NCI-H82 treated with DMSO at 0.1 percent for 48 hours (cell line): ENCODE measurements at regions not wholly inside any gene's neighbourhood (a gene's known extent, or its start where the extent isn't known, plus 50 kb on each side); places are given as distances from the start of the nearest gene placed in this dataset.
"Not testable (repeated sequence)": the region's sequence is repeated elsewhere in the genome, so short reads cannot be mapped to it uniquely, and the experiment has no call there.

Experiments used
- DNase-seq: peaks from one replicate; lab custom pipeline; 2025; ENCODE audit not compliant: unreplicated experiment; lab: John Stamatoyannopoulos, UW

DNA sequence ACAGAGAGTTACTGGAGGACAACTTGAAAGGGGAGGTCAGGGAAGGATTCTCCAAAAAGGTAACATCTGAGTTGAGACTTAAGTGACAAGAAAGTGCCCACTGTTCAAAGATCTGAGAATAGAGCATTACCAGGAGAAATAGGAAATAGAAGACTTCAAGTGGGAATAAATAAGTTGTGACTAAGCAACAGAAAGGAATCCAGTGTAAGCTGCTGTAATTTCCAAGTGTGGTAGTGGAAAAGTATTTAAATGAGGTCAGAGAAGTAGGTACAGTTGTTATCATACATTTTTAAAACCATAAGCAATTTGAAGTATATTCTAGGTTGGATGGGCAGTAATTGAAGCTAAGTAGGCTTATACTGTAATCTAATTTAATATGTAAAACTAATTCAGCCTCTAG, 211.9 kb downstream of the FBXO8 start:
- no peak for DNase-seq

DNA sequence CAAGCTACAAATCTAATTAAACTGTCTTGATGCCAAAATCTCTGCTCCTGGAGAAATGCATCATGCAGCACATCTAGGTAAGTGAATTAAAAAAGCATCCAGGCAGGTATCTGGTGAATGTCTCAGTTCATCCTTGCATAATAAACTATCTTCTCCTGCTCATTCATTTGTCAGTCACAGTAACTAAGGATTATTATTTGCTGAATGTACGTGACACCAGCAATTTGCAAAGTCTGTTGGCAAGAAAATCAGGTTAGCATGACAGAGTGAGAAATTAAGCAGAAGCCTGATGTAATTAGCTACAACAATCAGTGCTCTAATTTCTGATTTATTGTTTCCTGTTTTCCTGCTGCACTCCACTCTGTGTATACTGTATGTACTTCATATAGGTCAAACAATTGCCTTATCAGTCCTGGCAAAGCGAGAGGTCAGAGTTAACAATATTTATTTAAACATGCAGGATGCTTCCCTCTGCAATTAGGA, 213.6 kb downstream of the FBXO8 start:
- DNase-seq = no peak

DNA sequence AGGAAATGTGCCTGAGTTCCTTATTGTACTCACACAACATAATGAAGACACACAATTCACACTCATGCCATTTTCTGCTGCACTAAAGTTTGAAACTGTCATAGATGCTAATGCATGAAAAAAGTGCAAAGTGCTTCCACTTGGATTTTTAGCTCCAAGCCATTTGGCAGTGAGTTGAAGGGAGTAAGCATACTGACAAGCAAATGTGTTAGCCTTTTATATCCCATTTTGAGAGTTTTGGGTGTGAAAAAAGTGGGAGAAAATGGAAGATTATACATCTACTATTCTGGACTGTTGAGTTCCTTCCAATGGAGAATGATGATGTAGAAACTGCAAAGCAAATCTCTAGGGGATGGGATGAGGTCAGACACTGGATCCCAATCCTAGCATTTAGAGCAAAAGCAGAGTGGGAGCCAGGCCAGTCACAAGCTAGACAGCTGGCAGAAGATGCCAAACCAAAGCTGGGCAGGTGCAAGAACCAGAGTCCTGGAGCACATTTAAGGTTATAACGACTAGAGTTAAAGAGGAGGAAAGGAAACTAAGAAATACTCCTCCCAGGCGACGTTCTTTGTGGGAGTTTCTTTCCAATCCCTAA, 216.8 kb downstream of the FBXO8 start:
- DNase-seq = no peak

DNA sequence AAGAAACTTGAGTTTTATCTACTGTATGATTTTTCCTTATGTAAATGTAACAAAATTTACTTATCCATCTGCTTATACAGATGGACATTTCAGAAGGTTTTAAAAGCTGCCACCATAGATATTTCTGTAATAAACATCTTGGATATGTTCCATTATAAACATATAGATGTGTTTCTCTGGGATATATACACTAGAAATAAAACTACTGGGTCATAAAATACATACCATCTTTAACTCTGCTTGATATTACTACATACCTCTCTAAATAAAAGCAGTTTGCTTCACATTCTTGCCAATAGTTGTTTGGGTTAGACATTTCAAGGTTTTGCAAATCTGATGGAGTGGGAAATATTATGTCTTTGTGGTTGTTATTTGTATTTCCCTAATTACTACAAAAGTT, 220.6 kb downstream of the FBXO8 start:
- DNase-seq = no peak

DNA sequence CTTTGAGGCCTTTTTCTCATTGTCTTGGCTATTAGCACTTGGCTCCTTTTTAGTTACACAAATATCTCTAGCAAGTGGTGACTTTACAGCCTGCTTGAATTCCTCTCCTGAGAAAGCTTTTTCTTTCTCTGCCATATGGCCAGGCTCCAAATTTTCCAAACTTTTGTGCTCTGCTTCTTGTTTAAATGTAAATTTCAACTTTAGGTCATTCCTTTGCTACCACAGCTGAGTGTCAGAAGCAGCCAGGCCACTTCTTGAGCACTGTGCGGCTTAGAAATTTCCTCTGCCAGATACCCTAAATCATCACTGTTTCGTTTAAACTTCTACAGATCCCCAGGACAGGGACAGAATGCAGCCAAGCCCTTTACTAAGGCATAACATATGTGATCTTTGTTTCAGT, 222.4 kb downstream of the FBXO8 start:
- no peak for DNase-seq

DNA sequence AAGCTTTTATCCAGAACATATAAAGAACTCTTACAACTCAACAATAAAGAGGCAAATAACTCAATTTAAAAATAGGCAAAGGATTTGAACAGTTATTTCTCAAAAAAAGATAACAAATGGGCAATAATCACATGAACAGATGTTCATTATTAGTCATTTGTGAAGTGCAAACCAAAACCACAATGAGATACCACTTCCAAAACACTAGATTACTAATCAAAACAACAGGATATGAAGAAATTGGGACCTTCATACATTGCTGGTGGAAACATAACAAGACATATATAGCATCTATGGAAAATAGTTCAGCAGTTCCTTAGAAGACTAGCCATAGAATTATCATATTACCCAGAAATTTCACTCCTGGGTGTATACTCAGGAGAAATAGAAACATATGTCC, 224.6 kb downstream of the FBXO8 start:
- no peak for DNase-seq

DNA sequence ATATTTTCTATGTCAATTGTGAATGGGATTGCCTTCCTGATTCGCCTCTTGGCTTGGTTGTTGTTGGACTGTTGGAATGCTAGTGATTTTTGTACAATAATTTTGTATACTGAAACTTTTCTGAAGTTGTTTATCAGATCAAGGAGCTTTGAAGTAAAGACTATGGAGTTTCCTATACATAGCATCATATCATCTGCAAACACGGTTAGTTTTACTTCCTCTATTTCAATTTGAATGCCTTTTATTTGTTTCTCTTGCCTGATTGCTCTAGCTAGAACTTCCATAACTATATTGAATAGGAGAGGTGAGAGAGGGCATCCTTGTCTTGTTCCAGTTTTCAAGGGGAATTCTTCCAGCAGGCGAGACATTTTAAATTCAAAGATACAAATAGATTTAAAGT, 226.5 kb downstream of the FBXO8 start:
- DNase-seq = no peak

DNA sequence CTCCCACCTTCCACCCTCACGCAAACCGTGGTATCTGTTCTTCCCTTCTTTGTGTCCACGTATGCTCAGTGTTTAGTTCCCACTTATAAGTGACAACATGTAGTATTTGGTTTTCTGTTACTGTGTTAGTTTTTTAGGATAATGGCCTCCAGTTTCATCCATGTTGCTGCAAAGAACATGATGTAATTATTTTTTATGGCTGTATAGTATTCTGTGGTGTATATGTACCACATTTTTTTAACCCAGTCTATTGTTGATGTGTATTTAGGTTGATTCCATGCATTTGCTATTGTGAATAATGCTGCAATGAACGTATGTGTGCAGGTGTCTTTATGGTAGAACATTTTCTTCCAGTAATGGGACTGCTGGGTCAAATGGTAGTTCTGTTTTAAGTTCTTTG, 228.1 kb downstream of the FBXO8 start:
- no peak for DNase-seq

DNA sequence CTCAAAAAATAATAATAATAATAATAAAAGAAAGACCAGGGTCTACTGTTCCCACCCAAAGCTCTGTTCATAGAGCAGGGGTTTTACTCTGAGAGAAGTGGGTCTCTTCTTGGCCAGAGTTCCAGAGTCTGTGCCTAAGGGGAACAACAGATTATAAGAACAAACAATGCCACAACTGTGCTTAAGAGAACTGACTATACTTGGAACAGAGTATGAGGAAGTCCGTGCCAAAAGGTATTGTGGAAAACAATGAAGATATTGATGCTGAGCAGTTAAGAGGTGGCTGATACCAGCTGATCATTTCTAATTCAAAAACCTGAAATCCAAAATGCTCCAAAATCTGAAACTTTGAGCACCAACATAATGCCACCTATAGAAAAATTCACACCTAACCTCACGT, 229.6 kb downstream of the FBXO8 start:
- no peak for DNase-seq

DNA sequence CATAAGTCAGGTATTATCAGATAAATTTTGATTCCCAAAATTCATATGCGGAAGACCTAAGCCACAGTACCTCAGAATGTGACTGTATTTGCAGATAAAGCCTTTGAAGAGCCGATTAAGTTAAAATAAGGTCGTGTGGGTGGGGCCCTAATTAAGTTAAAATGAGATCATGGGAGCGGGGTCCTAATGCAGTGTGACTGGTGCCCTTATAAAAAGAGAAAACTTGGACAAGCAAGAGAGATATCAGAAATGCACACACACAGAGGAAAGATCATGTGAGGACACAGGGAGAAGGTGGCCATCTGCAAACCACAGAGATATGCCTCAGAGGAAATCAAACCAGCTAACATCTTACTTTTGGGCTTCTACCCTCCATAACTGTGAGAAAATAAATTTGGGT, 236.1 kb downstream of the FBXO8 start:
- peak; percentile 63 for DNase-seq

DNA sequence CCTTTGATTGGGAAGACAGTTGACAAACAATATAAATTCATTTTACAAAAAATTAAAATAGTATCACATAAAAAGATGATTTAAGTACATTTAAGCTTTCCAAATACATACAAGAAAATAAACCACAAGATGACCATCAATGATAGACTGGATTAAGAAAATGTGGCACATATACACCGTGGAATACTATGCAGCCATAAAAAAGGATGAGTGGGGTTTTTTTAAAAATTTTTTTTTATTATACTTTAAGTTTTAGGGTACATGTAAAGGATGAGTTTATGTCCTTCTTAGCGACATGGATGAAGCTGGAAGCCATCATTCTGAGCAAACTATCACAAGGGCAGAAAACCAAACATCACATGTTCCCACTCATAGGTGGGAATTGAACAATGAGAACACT, 237.6 kb downstream of the FBXO8 start:
- not testable (repeated sequence) for DNase-seq

DNA sequence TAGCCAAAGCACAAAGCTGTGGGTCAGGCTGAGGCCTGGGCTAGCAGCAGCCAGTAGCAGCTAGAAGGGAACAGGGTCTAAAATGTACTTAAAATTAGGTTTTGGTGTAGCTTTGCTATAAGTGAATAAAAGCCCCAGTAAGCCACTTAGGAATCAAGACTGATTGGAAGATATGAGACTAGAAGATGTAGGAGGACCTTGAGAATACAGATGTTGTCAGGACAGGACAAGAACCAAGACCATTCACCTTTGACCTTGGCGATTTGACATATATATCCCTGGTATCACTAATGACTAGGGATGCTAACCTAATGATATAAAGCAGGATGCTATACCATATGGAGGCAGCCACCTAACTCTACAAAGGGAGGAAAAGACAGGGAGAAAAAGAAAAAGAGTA, 238.1 kb downstream of the FBXO8 start:
- DNase-seq = no peak

DNA sequence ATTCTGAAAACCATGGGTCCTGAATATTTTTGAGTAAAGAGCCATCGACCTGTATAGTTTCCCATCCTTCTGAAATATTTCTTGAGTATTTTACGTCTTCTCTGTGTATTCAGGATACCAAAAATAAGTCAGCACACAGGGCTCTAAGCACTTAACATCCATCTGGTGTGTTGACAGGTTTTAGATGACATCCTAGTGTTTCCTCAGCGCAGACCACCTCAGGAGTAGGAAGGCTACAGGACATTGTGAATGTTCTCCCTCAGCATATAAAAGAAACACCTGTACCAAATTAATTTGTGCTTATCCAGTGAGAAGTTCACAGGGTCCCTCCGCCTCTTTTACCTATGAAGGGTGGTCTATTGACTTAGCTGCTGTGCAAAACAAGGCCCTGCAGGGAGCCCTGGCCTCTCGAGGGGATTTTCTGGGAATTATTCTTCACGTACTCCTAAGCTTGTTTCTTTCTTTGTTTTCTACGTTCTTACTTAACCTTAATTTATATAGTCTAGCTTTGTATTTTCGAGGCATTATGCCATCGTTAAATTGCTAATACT, 241.8 kb downstream of the FBXO8 start:
- no peak for DNase-seq

DNA sequence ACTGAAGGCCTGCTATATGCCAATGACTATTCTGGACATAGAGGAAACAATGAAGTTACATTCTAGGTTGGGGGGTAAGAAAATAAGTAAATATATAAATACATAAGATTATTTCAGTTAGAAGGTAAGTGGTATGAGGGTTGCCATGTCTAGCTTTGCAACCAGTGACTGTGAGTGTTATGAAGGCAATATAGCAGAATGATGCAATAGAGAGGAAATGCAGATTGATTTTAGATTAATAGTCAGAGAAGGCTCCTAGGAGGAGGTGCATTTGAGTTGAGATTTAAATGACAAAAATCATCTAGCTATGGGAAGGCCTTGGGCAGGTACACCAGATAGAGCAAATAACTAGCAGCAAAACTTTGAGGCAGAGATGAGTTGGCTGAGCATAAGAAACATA, 243.2 kb downstream of the FBXO8 start:
- DNase-seq = no peak

DNA sequence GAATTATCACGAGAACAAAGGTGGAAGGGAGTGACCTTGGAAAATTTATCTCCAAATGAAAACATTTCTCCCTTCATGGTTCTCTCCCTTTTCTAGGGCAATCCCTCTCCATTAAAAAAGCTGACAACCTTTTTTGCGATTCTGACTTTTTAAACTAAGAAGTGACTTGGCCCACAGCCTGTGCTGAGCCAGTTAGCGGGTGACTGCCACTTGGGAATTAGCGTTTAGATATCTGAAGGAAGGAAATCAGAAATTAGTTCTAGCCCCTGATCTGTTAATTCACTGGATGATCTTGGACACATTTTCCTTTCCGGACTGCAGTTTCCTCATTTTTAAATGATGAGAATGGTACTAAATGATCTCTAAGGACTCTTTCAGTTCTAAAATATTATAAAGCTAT, 245.0 kb downstream of the FBXO8 start:
- DNase-seq = no peak

DNA sequence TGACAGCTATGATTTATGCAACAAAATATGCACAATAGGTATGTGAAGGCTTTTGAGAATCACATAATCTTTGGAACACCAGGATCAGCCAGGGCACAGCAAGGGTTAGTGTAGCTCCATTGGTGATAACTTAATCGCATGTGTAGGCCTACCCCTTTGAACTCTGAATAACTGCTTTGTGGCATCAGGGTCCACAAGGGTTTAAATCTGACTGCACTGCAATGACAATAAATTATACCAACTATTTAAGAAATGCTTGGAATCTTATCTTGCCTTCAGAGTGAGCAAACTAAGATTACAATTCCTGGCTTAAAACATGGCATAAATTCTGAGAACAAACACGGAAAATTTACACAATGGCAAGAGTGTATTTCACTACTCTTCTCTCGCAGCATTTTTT, 245.8 kb downstream of the FBXO8 start:
- DNase-seq = no peak

DNA sequence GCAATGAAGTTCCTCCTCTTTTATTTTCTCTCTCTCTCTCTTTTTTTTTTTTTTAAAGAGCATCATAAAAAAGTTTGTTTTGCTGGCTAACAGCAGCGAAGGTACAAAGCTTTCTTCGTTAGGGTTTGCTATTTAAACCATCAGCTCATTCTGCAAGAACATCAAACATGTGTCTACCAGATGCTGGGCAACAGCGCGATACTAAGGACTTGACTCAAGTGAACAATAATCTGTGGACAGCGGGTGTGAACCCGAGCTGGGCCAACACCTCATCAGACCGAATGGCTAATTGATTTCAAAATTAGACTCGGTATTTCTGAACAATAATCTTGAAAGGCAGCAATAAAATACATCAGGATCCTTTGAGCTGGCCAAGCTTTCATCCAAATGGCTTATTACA, 246.4 kb downstream of the FBXO8 start:
- no peak for DNase-seq

DNA sequence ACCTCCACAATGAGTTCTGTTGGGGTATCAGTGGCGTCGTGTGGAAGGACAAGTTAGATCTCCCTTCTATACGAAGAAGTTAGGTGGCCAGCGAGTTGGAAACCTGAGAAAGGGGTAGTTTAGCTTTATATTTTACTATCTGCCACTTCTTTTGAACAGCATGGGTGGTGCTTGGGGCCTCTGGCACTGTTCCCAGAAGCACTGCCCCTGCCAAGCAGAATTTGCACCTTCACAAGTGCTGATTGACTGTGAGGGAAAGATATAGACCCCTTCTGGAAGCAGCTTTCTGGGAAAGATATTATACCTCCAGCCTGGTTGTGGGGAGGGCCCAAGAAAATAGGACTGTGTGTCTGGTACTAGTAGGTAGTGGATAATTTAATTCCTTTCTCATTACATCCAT, 246.9 kb downstream of the FBXO8 start:
- no peak for DNase-seq

DNA sequence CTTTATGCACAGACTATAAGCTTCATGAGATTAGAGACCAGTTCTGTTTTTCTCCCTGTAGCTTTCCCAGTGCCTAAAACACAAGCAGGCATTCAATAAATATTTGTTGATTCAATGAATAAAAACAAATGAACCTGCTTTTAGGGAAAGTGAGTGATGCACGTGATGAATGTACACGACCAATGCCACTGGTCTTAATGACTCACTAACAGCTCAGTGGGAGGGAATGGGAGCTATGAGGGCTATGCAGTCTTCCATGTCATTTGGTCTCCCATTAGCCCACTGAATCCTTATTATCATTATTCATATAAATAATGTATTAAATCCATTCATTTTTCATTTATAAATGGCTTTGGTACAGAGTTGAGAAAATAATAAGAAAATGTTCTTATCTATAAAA, 247.4 kb downstream of the FBXO8 start:
- DNase-seq = no peak

DNA sequence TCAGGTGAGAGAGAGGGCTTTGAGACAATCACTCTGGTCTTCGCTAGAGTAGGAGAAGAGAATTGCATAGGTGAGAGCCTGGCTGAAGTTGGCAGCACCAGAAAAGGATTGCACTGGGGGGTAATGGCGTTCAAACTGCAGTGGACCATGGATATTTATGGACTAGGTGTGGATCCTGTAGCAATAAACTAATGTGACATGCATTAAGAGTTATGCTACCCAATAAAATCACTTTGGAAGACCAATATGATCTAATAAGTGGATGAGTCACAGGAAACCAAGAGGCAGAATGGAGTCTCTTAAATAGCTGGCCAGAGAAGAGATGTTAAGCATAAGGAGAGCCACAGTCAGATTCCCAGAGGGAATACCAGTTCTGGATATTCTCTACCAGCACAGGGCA, 259.8 kb downstream of the FBXO8 start:
- no peak for DNase-seq

DNA sequence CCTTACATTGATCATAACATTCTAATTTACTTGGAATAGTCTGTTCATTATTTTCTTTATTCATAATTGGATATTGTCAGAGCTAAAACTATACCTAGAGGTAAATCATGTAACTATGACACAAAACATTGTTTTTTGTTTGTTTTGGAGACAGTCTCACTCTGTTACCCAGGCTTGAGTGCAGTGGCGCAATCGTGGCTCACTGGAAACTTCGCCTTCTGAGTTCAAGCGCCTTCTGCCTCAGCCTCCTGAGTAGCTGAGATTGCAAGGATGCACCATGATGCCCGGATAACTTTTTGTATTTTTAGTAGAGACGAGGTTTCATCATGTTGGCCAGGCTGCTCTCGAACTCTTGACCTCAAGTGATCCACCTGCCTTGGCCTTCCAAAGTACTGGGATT, 265.2 kb downstream of the FBXO8 start:
- no peak for DNase-seq

DNA sequence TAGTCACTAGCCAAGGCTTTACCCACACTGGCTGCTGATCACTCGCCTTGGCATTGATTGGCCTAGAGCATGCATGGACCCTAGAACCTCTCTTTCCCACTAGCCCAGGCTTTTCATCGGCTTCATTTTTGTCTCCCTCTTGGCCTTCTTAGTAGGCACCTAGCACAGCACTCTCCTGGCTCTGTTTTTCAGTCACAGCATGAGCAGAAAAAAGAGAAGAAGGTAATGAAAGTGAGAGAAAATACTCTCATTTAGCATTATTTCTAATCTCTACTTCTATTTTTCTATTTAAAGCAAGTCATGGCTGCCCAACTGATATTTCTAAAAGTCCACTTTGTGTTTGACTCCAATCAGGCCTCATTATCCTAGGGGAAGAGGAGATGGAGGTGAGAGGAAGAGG, 267.2 kb downstream of the FBXO8 start:
- DNase-seq = no peak

DNA sequence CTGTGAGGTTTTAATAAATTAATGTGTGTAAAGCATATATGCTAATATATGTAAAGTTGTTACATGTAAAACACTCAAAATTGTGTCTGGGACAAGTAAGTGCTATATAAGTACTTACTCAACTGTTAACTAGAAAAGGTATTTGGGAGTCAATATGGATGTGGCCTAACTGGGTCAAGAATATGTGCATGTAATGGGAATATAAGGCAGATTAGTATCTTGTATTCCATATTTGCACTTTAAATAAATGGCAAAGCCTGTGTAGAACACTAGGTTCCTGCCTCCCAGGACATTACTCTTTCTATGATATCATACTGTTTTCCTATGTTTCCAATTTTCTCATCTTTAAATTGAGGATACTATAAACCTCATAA, 270.6 kb downstream of the FBXO8 start:
- no peak for DNase-seq
